GM12878 (cell line): ENCODE measurements at regions not wholly inside any gene's neighbourhood (a gene's known extent, or its start where the extent isn't known, plus 50 kb on each side); places are given as distances from the start of the nearest gene placed in this dataset.

Source experiments
- BMI1 ChIP-seq: fragments of 450-650 bp; IDR thresholded peaks from 2 replicates; pipeline ENCODE4 v1.6.1; 2016; ENCODE audit warnings: mild to moderate bottlenecking, moderate library complexity, borderline replicate concordance
- CBFB ChIP-seq: IDR thresholded peaks from 2 replicates; pipeline ENCODE4 v1.6.1; 2016; ENCODE audit warnings: antibody characterized with exemption, low read depth
- HCFC1 ChIP-seq: fragments of 150-350 bp; IDR thresholded peaks from 2 replicates; pipeline ENCODE4 v1.6.1; 2014; ENCODE audit warnings: low read length
- IKZF2 ChIP-seq, 2 experiments: fragments of 450-650 bp; IDR thresholded peaks; 2 replicates each; pipeline ENCODE4 v1.6.1; 2017; ENCODE audit warnings: mild to moderate bottlenecking in 2 of 2, moderate library complexity in 2 of 2
- MEF2B ChIP-seq: fragments of 450-650 bp; IDR thresholded peaks from 2 replicates; pipeline ENCODE4 v1.6.1; 2018; ENCODE audit warnings: mild to moderate bottlenecking, moderate library complexity; ENCODE audit not compliant: partially characterized antibody, poor library complexity, severe bottlenecking
- MTA2 ChIP-seq: fragments of 450-650 bp; IDR thresholded peaks from 2 replicates; pipeline ENCODE4 v1.6.1; 2016; ENCODE audit warnings: low read depth, mild to moderate bottlenecking, moderate library complexity
- MTA3 ChIP-seq: IDR thresholded peaks from 2 replicates; pipeline ENCODE4 v1.6.1; 2012; ENCODE audit warnings: low read length, inconsistent platforms, borderline replicate concordance
- PML ChIP-seq: IDR thresholded peaks from 2 replicates; pipeline ENCODE4 v1.6.1; 2012; ENCODE audit warnings: low read length, inconsistent platforms
- RBBP5 ChIP-seq: fragments of 200-600 bp; sonication (generic); conservative IDR thresholded peaks from 2 replicates; pipeline ENCODE4 v1.6.1; 2016
- RCOR1 ChIP-seq: conservative IDR thresholded peaks from 2 replicates; pipeline ENCODE4 v1.6.1; 2012; ENCODE audit warnings: low read depth, low read length, improper control_type of control experiment
- RFX5 ChIP-seq: IDR thresholded peaks from 2 replicates; pipeline ENCODE4 v1.6.1; 2011; ENCODE audit warnings: low read depth, low read length, improper control_type of control experiment
- RUNX3 ChIP-seq: IDR thresholded peaks from 2 replicates; pipeline ENCODE4 v1.6.1; 2012; ENCODE audit warnings: low read length, inconsistent platforms
- SUPT20H ChIP-seq: IDR thresholded peaks from 2 replicates; pipeline ENCODE4 v1.6.1; 2011; ENCODE audit warnings: low read depth, mild to moderate bottlenecking, low read length, moderate library complexity, borderline replicate concordance; ENCODE audit not compliant: control insufficient read depth
- ZSCAN29 ChIP-seq: fragments of 450-650 bp; IDR thresholded peaks from 2 replicates; pipeline ENCODE4 v1.6.1; 2017; ENCODE audit warnings: mild to moderate bottlenecking, moderate library complexity
- TF ChIP-seq, protein P1 (sequence below): fragments of 450-650 bp; formaldehyde crosslinking; IDR thresholded peaks from 2 replicates; pipeline ENCODE4 v1.4.0; 2020; ENCODE audit warnings: mild to moderate bottlenecking, moderate library complexity
- TF ChIP-seq, protein P2 (sequence below): fragments of 450-650 bp; IDR thresholded peaks from 2 replicates; pipeline ENCODE4 v1.6.1; 2018; ENCODE audit warnings: borderline replicate concordance, mild to moderate bottlenecking; ENCODE audit not compliant: partially characterized antibody
- TF ChIP-seq, protein P3 (sequence below): fragments of 450-650 bp; IDR thresholded peaks from 2 replicates; pipeline ENCODE4 v1.6.1; 2017; ENCODE audit warnings: mild to moderate bottlenecking
- TF ChIP-seq, protein P4 (sequence below): fragments of 450-650 bp; IDR thresholded peaks from 2 replicates; pipeline ENCODE4 v1.6.1; 2017; ENCODE audit warnings: low read depth, mild to moderate bottlenecking, moderate library complexity

DNA sequence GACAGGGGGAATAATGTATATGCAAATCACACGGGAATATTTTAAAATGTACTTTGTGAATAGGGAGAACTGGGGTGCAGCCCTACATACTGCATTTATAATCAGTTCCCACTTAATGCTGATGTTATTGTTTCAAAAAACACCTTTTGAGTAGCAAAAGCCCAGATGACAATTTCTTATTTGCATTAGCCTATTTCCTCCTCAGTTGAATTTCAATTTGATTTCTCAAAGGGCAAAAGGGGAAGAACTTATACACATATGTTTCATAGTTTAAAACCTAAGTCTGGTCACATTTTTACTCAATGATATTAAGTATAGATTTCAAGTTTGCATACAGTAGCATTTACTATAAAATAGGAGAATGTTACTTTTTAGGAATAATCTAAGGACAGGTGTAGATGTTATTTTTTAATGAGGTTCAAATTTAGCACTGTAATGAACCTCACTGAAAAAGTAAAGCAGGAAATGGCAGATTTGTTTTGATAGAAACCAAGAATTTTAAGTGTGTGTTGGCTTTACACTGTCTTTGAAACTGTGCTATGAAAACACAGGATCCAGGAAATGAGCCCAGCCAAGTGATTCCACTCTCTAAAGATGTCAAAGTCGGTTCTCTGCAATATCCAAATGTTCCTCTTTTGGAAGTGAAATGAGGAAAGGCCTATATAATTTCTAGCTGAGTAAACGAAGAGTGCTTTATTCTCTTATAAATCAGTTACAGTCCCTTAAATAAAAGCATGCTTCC is 367.4 kb downstream of the BTG1 start (continued):
- TF ChIP-seq, protein P1, sequence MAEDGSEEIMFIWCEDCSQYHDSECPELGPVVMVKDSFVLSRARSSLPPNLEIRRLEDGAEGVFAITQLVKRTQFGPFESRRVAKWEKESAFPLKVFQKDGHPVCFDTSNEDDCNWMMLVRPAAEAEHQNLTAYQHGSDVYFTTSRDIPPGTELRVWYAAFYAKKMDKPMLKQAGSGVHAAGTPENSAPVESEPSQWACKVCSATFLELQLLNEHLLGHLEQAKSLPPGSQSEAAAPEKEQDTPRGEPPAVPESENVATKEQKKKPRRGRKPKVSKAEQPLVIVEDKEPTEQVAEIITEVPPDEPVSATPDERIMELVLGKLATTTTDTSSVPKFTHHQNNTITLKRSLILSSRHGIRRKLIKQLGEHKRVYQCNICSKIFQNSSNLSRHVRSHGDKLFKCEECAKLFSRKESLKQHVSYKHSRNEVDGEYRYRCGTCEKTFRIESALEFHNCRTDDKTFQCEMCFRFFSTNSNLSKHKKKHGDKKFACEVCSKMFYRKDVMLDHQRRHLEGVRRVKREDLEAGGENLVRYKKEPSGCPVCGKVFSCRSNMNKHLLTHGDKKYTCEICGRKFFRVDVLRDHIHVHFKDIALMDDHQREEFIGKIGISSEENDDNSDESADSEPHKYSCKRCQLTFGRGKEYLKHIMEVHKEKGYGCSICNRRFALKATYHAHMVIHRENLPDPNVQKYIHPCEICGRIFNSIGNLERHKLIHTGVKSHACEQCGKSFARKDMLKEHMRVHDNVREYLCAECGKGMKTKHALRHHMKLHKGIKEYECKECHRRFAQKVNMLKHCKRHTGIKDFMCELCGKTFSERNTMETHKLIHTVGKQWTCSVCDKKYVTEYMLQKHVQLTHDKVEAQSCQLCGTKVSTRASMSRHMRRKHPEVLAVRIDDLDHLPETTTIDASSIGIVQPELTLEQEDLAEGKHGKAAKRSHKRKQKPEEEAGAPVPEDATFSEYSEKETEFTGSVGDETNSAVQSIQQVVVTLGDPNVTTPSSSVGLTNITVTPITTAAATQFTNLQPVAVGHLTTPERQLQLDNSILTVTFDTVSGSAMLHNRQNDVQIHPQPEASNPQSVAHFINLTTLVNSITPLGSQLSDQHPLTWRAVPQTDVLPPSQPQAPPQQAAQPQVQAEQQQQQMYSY (CRISPR knock-in tag), result no peak
- no peak for TF ChIP-seq PML
- no peak for TF ChIP-seq MTA3
- TF ChIP-seq HCFC1, result no peak
- TF ChIP-seq SUPT20H, result no peak
- TF ChIP-seq BMI1, result 0 out of 2 replicates have a peak, but pooled peaks have one; percentile 12
- TF ChIP-seq IKZF2 (IDR thresholded peaks at IDR 0.05), result peak; percentile 34 to 41; a peak in 1 of 4 replicates
- 0 out of 2 replicates have a peak, but pooled peaks have one; percentile 59 for TF ChIP-seq RBBP5
- 0 out of 2 replicates have a peak, but pooled peaks have one; percentile 4 for TF ChIP-seq CBFB
- TF ChIP-seq ZSCAN29, result no peak
- TF ChIP-seq, protein P2, sequence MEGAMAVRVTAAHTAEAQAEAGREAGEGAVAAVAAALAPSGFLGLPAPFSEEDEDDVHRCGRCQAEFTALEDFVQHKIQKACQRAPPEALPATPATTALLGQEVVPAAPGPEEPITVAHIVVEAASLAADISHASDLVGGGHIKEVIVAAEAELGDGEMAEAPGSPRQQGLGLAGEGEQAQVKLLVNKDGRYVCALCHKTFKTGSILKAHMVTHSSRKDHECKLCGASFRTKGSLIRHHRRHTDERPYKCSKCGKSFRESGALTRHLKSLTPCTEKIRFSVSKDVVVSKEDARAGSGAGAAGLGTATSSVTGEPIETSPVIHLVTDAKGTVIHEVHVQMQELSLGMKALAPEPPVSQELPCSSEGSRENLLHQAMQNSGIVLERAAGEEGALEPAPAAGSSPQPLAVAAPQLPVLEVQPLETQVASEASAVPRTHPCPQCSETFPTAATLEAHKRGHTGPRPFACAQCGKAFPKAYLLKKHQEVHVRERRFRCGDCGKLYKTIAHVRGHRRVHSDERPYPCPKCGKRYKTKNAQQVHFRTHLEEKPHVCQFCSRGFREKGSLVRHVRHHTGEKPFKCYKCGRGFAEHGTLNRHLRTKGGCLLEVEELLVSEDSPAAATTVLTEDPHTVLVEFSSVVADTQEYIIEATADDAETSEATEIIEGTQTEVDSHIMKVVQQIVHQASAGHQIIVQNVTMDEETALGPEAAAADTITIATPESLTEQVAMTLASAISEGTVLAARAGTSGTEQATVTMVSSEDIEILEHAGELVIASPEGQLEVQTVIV, result no peak
- TF ChIP-seq, protein P3, sequence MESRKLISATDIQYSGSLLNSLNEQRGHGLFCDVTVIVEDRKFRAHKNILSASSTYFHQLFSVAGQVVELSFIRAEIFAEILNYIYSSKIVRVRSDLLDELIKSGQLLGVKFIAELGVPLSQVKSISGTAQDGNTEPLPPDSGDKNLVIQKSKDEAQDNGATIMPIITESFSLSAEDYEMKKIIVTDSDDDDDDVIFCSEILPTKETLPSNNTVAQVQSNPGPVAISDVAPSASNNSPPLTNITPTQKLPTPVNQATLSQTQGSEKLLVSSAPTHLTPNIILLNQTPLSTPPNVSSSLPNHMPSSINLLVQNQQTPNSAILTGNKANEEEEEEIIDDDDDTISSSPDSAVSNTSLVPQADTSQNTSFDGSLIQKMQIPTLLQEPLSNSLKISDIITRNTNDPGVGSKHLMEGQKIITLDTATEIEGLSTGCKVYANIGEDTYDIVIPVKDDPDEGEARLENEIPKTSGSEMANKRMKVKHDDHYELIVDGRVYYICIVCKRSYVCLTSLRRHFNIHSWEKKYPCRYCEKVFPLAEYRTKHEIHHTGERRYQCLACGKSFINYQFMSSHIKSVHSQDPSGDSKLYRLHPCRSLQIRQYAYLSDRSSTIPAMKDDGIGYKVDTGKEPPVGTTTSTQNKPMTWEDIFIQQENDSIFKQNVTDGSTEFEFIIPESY, result no peak
- TF ChIP-seq RUNX3, result no peak
- TF ChIP-seq RCOR1, result no peak
- TF ChIP-seq MTA2, result peak; percentile 19; the same call in 1 of the 2 replicates
- TF ChIP-seq MEF2B, result no peak
- no peak for TF ChIP-seq RFX5
- TF ChIP-seq, protein P4, sequence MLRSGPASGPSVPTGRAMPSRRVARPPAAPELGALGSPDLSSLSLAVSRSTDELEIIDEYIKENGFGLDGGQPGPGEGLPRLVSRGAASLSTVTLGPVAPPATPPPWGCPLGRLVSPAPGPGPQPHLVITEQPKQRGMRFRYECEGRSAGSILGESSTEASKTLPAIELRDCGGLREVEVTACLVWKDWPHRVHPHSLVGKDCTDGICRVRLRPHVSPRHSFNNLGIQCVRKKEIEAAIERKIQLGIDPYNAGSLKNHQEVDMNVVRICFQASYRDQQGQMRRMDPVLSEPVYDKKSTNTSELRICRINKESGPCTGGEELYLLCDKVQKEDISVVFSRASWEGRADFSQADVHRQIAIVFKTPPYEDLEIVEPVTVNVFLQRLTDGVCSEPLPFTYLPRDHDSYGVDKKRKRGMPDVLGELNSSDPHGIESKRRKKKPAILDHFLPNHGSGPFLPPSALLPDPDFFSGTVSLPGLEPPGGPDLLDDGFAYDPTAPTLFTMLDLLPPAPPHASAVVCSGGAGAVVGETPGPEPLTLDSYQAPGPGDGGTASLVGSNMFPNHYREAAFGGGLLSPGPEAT, result no peak; the same call in 1 of the 2 replicates
- TF ChIP-seq, all 136 proteins: peak for 6
